ENCODE measurements at regions not wholly inside any gene's neighbourhood (a gene's known extent, or its start where the extent isn't known, plus 50 kb on each side); places are given as distances from the start of the nearest gene placed in this dataset.

GRCh38 chr5:40367255-40367654, 312.5 kb upstream of the PTGER4 start:
- Histone ChIP-seq H3K9ac (ENCODE audit: control insufficient read depth, extremely low read depth, insufficient read depth, low read length) (no peak overlapping the region), H3K4me2 (ENCODE audit: control insufficient read depth, extremely low read depth, insufficient read depth, low read depth, low read length) (no peak overlapping the region), H3K4me1 (ENCODE audit: control insufficient read depth, extremely low read depth, insufficient read depth, low read length) (no peaks in the 10 kb centered on the region), H3K27me3 (ENCODE audit: control insufficient read depth, extremely low read depth, insufficient read depth, low read length) (no peaks in the 10 kb centered on the region), H3K4me3 (ENCODE audit: control insufficient read depth in 2 of 3, extremely low read depth in 1 of 3, insufficient read depth in 2 of 3, low read depth in 1 of 3, low read length in 3 of 3) (no peak overlapping the region), H3K79me2 (ENCODE audit: control insufficient read depth, insufficient read depth, low read length) (no peaks in the 10 kb centered on the region), H3K9me1 (ENCODE audit: control insufficient read depth, extremely low read depth, insufficient read depth, low read length) (no peaks in the 10 kb centered on the region), H4K20me1 (ENCODE audit: control insufficient read depth, extremely low read depth, insufficient read depth, low read length) (no peaks in the 10 kb centered on the region), H2AFZ (ENCODE audit: control insufficient read depth, low read length) (no peak overlapping the region), H3K9me3 (ENCODE audit: control insufficient read depth, low read depth, low read length) (no peaks in the 10 kb centered on the region), H3K27ac (ENCODE audit: control insufficient read depth, insufficient read depth, low read length) (no peak overlapping the region), H3K36me3 (ENCODE audit: control insufficient read depth in 2 of 2, extremely low read depth in 1 of 2, insufficient read depth in 2 of 2, low read length in 2 of 2) (no peaks in the 10 kb centered on the region)
- FAIRE-seq (no peak), DNase-seq (ENCODE audit: low read depth, low spot score) (no peak)
- TF ChIP-seq EZH2 (IDR thresholded peaks at IDR 0.05; ENCODE audit: low read length) (no peak), CTCF (optimal IDR thresholded peaks at IDR 0.05 in 1 of 3, IDR thresholded peaks at IDR 0.05 in 1 of 3, conservative IDR thresholded peaks at IDR 0.05 in 1 of 3; ENCODE audit: extremely low read depth in 1 of 3, insufficient read depth in 2 of 3, low read length in 3 of 3) (peak in 1 of 3 experiments; percentile 4)
- dilution Hi-C loops (cut with MboI; ENCODE audit: extremely low pct_ligation_motif_present, low sequenced_read_pairs), result no loop called here

- FAIRE-seq (no peak), DNase-seq (ENCODE audit: low read depth, low spot score) (no peak)
- H3K27me3 ChIP-seq (ENCODE audit: control insufficient read depth, extremely low read depth, insufficient read depth, low read length), result no peaks in the 10 kb centered on the region
- no peak overlapping the region for H3K9ac ChIP-seq (ENCODE audit: control insufficient read depth, extremely low read depth, insufficient read depth, low read length)
- H3K4me1 ChIP-seq (ENCODE audit: control insufficient read depth, extremely low read depth, insufficient read depth, low read length), result no peaks in the 10 kb centered on the region
- no peaks in the 10 kb centered on the region for H3K36me3 ChIP-seq (ENCODE audit: control insufficient read depth in 2 of 2, extremely low read depth in 1 of 2, insufficient read depth in 2 of 2, low read length in 2 of 2)
- H3K4me3 ChIP-seq (ENCODE audit: control insufficient read depth in 2 of 3, extremely low read depth in 1 of 3, insufficient read depth in 2 of 3, low read depth in 1 of 3, low read length in 3 of 3), result no peak overlapping the region
- H3K9me1 ChIP-seq (ENCODE audit: control insufficient read depth, extremely low read depth, insufficient read depth, low read length), result no peaks in the 10 kb centered on the region
- H3K79me2 ChIP-seq (ENCODE audit: control insufficient read depth, insufficient read depth, low read length), result no peaks in the 10 kb centered on the region
- H2AFZ ChIP-seq (ENCODE audit: control insufficient read depth, low read length), result no peak overlapping the region
- H3K4me2 ChIP-seq (ENCODE audit: control insufficient read depth, extremely low read depth, insufficient read depth, low read depth, low read length), result no peak overlapping the region
- TF ChIP-seq EZH2 (IDR thresholded peaks at IDR 0.05; ENCODE audit: low read length), result no peak
- no peak for TF ChIP-seq CTCF (optimal IDR thresholded peaks at IDR 0.05 in 1 of 3, IDR thresholded peaks at IDR 0.05 in 1 of 3, conservative IDR thresholded peaks at IDR 0.05 in 1 of 3; ENCODE audit: extremely low read depth in 1 of 3, insufficient read depth in 2 of 3, low read length in 3 of 3)
- H3K27ac ChIP-seq (ENCODE audit: control insufficient read depth, insufficient read depth, low read length), result no peak overlapping the region
- no peaks in the 10 kb centered on the region for H4K20me1 ChIP-seq (ENCODE audit: control insufficient read depth, extremely low read depth, insufficient read depth, low read length)
- dilution Hi-C loops (cut with MboI; ENCODE audit: extremely low pct_ligation_motif_present, low sequenced_read_pairs), result no loop called here
- no peaks in the 10 kb centered on the region for H3K9me3 ChIP-seq (ENCODE audit: control insufficient read depth, low read depth, low read length)
These were observed 314.1 kb upstream of the PTGER4 start for GRCh38 chr5:40365342-40366330.
